ENCODE measurements at regions not wholly inside any gene's neighbourhood (a gene's known extent, or its start where the extent isn't known, plus 50 kb on each side); places are given as distances from the start of the nearest gene placed in this dataset.

- H3K27ac ChIP-seq (ENCODE audit: extremely low read depth, low read depth, low read length) = no peak overlapping the region
- CTCF ChIA-PET = no interaction called here
- POLR2A ChIA-PET = no interaction called here
These were observed 365.6 kb upstream of the TMEFF2 start for GRCh38 chr2:192560326-192560725.

GRCh38 chr2:192559587-192559986 is 364.9 kb upstream of the TMEFF2 start:
- TF ChIP-seq ZNF248 (tag by site-specific recombination; IDR thresholded peaks at IDR 0.05) (no peak), YY2 (tag by site-specific recombination; IDR thresholded peaks at IDR 0.05) (no peak), ZNF558 (tag by site-specific recombination; IDR thresholded peaks at IDR 0.05) (no peak), ZNF148 (tag by site-specific recombination; IDR thresholded peaks at IDR 0.05; ENCODE audit: borderline replicate concordance) (no peak), TRIM28 (IDR thresholded peaks at IDR 0.05; ENCODE audit: borderline replicate concordance, low read length) (no peak), ZNF664 (tag by site-specific recombination; IDR thresholded peaks at IDR 0.05) (no peak), ZNF747 (tag by site-specific recombination; IDR thresholded peaks at IDR 0.05) (no peak), ZNF266 (tag by site-specific recombination; IDR thresholded peaks at IDR 0.05; ENCODE audit: low read depth) (no peak), MEIS1 (CRISPR knock-in tag; IDR thresholded peaks at IDR 0.05; ENCODE audit: borderline replicate concordance) (no peak), ZEB2 (tag by site-specific recombination; IDR thresholded peaks at IDR 0.05) (no peak)
- H3K4me1 ChIP-seq (ENCODE audit: control insufficient read depth, insufficient read depth, low read length) = no peaks in the 10 kb centered on the region
- ChIA-PET CTCF (no interaction called here), POLR2A (no interaction called here)
- no peaks in the 10 kb centered on the region for H3K9me3 ChIP-seq (ENCODE audit: control insufficient read depth, insufficient read depth, low read depth, low read length)
- H3K4me3 ChIP-seq (ENCODE audit: low read depth, low read length) = no peak overlapping the region
- no peaks in the 10 kb centered on the region for H3K36me3 ChIP-seq (ENCODE audit: control insufficient read depth in 2 of 2, insufficient read depth in 1 of 2, low read length in 2 of 2)
- H3K27ac ChIP-seq (ENCODE audit: extremely low read depth, low read depth, low read length) = no peak overlapping the region

More at GRCh38 chr2:192560326-192560725, 365.6 kb upstream of the TMEFF2 start:
- no peak for TF ChIP-seq ZNF157 (tag by site-specific recombination; IDR thresholded peaks at IDR 0.05)
- TF ChIP-seq ZBTB7A (tag by site-specific recombination; IDR thresholded peaks at IDR 0.05; ENCODE audit: low read depth) = no peak
- no peak for TF ChIP-seq ZBTB20 (tag by site-specific recombination; IDR thresholded peaks at IDR 0.05)
- TF ChIP-seq EGR2 (tag by site-specific recombination; IDR thresholded peaks at IDR 0.05; ENCODE audit: low read depth) = no peak
- TF ChIP-seq ZEB2 (tag by site-specific recombination; IDR thresholded peaks at IDR 0.05) = no peak
- TF ChIP-seq ZNF654 (tag by site-specific recombination; IDR thresholded peaks at IDR 0.05; ENCODE audit: low read depth) = no peak
- TF ChIP-seq SP2 (tag by site-specific recombination; IDR thresholded peaks at IDR 0.05) = no peak
- Histone ChIP-seq H3K4me3 (ENCODE audit: low read depth, low read length) (no peak overlapping the region), H3K4me1 (ENCODE audit: control insufficient read depth, insufficient read depth, low read length) (no peaks in the 10 kb centered on the region), H3K9me3 (ENCODE audit: control insufficient read depth, insufficient read depth, low read depth, low read length) (no peaks in the 10 kb centered on the region), H3K36me3 (ENCODE audit: control insufficient read depth in 2 of 2, insufficient read depth in 1 of 2, low read length in 2 of 2) (no peaks in the 10 kb centered on the region)

- Histone ChIP-seq H3K9me3 (ENCODE audit: control insufficient read depth, insufficient read depth, low read depth, low read length) (no peaks in the 10 kb centered on the region), H3K4me1 (ENCODE audit: control insufficient read depth, insufficient read depth, low read length) (no peaks in the 10 kb centered on the region), H3K27ac (ENCODE audit: extremely low read depth, low read depth, low read length) (no peak overlapping the region), H3K36me3 (ENCODE audit: control insufficient read depth in 2 of 2, insufficient read depth in 1 of 2, low read length in 2 of 2) (no peaks in the 10 kb centered on the region), H3K4me3 (ENCODE audit: low read depth, low read length) (no peak overlapping the region)
- ChIA-PET POLR2A (no interaction called here), CTCF (no interaction called here)
- no peak for TF ChIP-seq ZNF280C (tag by site-specific recombination; IDR thresholded peaks at IDR 0.05)
- no peak for TF ChIP-seq HOXC10 (CRISPR knock-in tag; IDR thresholded peaks at IDR 0.05)
- TF ChIP-seq ZNF510 (tag by site-specific recombination; IDR thresholded peaks at IDR 0.05; ENCODE audit: insufficient replicate concordance) = no peak
- no peak for TF ChIP-seq ZNF530 (tag by site-specific recombination; IDR thresholded peaks at IDR 0.05; ENCODE audit: low read depth)
- no peak for TF ChIP-seq PRDM1 (tag by site-specific recombination; IDR thresholded peaks at IDR 0.05)
- TF ChIP-seq ZNF529 (tag by site-specific recombination; IDR thresholded peaks at IDR 0.05; ENCODE audit: insufficient replicate concordance) = no peak
- no peak for TF ChIP-seq ZNF112 (tag by site-specific recombination; IDR thresholded peaks at IDR 0.05)
- no peak for TF ChIP-seq ZNF785 (tag by site-specific recombination; IDR thresholded peaks at IDR 0.05)
- TF ChIP-seq ZNF26 (tag by site-specific recombination; IDR thresholded peaks at IDR 0.05) = no peak
- TF ChIP-seq ZBTB10 (tag by site-specific recombination; IDR thresholded peaks at IDR 0.05) = no peak
These were observed 363.9 kb upstream of the TMEFF2 start for GRCh38 chr2:192558637-192559036.
